RWPE1 (cell line): ENCODE measurements at regions not wholly inside any gene's neighbourhood (a gene's known extent, or its start where the extent isn't known, plus 50 kb on each side); places are given as distances from the start of the nearest gene placed in this dataset.

Source experiments
- CTCF ChIA-PET: fragments of 350-600 bp; sonication (Branson Sonifier 250); formaldehyde crosslinking; extraction: SDS; loops from one replicate; lab custom pipeline; 2021; lab: Yijun Ruan, JAX
- POLR2A ChIA-PET: fragments of 400-600 bp; formaldehyde crosslinking; extraction: SDS; loops from one replicate; lab custom pipeline; 2020; ENCODE audit warnings: antibody characterized with exemption; ENCODE audit not compliant: low non-redundant PET; lab: Yijun Ruan, JAX
- DNase-seq: peaks from one replicate; pipeline ENCODE4 v3.0.0; 2012; ENCODE audit warnings: low spot score
- H3K27ac ChIP-seq: fragments of 450-650 bp; 2 replicates; pipeline ENCODE4 v1.5.1; 2017
- CTCF ChIP-seq: fragments of 450-650 bp; conservative IDR thresholded peaks from 2 replicates; pipeline ENCODE4 v1.5.1; 2017; ENCODE audit warnings: low read depth, mild to moderate bottlenecking

DNA sequence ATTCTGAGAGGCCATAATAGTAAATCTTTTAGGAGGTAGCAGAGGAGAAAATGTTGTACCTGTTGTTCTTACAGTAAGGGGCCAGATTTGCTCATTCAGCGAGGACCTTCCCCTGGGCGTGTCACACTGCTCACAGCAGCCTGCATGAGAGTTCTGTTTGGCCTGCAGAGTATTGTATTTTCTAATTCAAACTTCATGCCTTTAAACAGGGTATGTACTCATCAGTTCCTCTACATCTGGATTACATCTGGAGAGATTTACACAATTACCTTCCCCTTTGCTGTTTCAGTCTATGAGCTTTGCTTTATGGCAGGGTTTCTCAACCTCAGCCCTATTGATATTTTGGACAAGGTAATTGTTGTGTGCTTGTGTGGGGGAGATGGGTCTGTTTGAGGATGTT lies 170.9 kb upstream of the STK32A start:
- CTCF ChIA-PET = interaction anchor here (1.1 kb wide), 1 partner anchor 8 kb away, joined by 3 read pairs; no protein-coding TSS in a partner anchor
- DNase-seq = no peak
- POLR2A ChIA-PET = no interaction called here
- H3K27ac ChIP-seq = no peak overlapping the region
- TF ChIP-seq CTCF = no peak

- DNase-seq = no peak
- ChIA-PET CTCF (interaction anchor here (0.6 to 1.1 kb wide), 2 partner anchors 9 to 14 kb away, joined by 3 to 4 read pairs; no protein-coding TSS in a partner anchor), POLR2A (no interaction called here)
- no peak overlapping the region for H3K27ac ChIP-seq
- no peak for TF ChIP-seq CTCF
Observed at GRCh38 chr5:147065071-147065470, 169.8 kb upstream of the STK32A start.

DNA sequence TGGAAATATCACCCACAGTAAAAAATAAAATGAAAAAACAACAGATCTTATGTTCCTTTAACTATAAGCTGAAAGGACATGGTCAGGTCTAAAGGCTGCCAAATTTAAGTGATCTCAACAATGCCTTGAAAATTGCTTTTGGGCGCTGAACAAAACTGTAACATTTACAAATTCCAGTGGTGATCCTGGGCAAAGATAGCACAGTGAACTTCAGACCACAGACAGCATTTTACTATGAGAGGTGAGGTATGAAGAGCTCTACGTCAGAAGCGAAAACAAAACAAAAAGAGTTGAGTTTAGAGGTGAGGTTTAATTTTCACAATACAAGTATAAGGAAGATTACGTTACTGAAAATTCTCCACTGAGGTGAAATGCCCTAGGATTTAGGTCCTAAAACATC lies 165.8 kb upstream of the STK32A start:
- no peak for TF ChIP-seq CTCF
- POLR2A ChIA-PET = no interaction called here
- no peak overlapping the region for H3K27ac ChIP-seq
- DNase-seq = no peak
- CTCF ChIA-PET = interaction anchor here (0.8 kb wide), 1 partner anchor 166 kb away, joined by 3 read pairs; no protein-coding TSS in a partner anchor

DNA sequence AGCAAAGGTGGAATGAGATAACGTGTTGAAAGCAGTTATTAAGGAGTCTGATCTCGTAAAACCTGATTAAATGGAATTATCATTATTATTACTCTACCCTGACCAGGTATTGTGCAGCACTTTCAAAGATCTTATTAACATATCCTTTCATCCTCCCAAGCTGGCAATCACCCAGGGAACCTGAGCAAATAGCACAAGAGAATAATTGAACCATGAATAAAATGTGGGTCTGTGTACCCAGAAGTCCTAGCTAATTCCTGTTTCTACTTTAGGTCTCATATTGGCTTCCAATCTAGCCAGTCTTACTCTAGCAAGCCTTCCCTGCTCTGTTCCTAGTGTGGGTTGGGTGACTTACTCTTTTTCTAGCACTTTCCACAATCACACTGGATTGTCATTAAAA lies 162.2 kb upstream of the STK32A start:
- TF ChIP-seq CTCF = no peak
- H3K27ac ChIP-seq = no peak overlapping the region
- ChIA-PET POLR2A (no interaction called here), CTCF (no interaction called here)
- no peak for DNase-seq

GRCh38 chr5:147073098-147073497 lies 161.7 kb upstream of the STK32A start:
- no peak overlapping the region for H3K27ac ChIP-seq
- POLR2A ChIA-PET = no interaction called here
- no peak for TF ChIP-seq CTCF
- no peak for DNase-seq
- CTCF ChIA-PET = interaction anchor here (0.5 to 0.7 kb wide), 2 partner anchors 10 to 241 kb away, joined by 3 to 7 read pairs; no protein-coding TSS in a partner anchor

DNA sequence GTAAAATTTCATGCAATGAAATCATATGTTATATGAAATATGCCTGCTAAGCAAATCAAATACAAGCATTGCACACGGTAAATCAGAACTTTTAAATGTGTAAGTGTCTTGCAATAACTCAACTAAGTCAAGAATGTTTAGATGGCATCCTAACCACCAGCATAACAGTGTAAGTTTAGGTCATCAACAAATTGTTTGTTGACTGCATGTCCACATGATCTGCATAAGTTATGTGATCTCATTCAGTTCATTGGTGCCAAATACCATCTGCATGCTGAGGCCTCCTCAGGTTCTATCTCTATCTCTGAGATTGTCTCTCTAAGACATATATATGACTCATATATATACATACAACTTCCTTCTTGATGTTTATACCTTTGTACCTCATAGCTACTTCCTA lies 159.6 kb upstream of the STK32A start:
- CTCF ChIA-PET = interaction anchor here (0.9 kb wide), 1 partner anchor 14 kb away, joined by 3 read pairs; no protein-coding TSS in a partner anchor
- DNase-seq = no peak
- POLR2A ChIA-PET = no interaction called here
- H3K27ac ChIP-seq = no peak overlapping the region
- no peak for TF ChIP-seq CTCF
